IPS DF 6.9 (cell line): ENCODE measurements at regions not wholly inside any gene's neighbourhood (a gene's known extent, or its start where the extent isn't known, plus 50 kb on each side); places are given as distances from the start of the nearest gene placed in this dataset.

Source experiments
- DNase-seq: peaks from one replicate; pipeline ENCODE4 v3.0.0-alpha.2; 2013; ENCODE audit warnings: low read depth, low spot score
- H3K27ac ChIP-seq: one replicate; pipeline ENCODE4 v1.5.1; 2013; ENCODE audit warnings: low read length, control low read depth
- H3K27me3 ChIP-seq: 2 replicates; pipeline ENCODE4 v1.6.1; 2013; ENCODE audit warnings: mild to moderate bottlenecking, low read length; ENCODE audit not compliant: control insufficient read depth, insufficient read depth
- H3K36me3 ChIP-seq: 2 replicates; pipeline ENCODE4 v1.6.1; 2013; ENCODE audit warnings: low read length; ENCODE audit not compliant: control insufficient read depth, insufficient read depth
- H3K4me1 ChIP-seq: 2 replicates; pipeline ENCODE4 v1.6.1; 2013; ENCODE audit warnings: low read length; ENCODE audit not compliant: control insufficient read depth, insufficient read depth
- H3K4me3 ChIP-seq: 2 replicates; pipeline ENCODE4 v1.5.1; 2013; ENCODE audit warnings: mild to moderate bottlenecking, low read length
- H3K9me3 ChIP-seq: 2 replicates; pipeline ENCODE4 v1.6.1; 2013; ENCODE audit warnings: low read length, inconsistent platforms; ENCODE audit not compliant: control insufficient read depth, insufficient read depth
- WGBS: extraction: QIAGEN DNeasy Blood & Tissue Kit; methylation state at CpG from one replicate; pipeline ENCODE4 v1.1.7; 2013; ENCODE audit warnings: mixed read lengths, missing lambda C conversion rate; ENCODE audit not compliant: insufficient read length, insufficient coverage; 5-methylcytosine and 5-hydroxymethylcytosine counted together

DNA sequence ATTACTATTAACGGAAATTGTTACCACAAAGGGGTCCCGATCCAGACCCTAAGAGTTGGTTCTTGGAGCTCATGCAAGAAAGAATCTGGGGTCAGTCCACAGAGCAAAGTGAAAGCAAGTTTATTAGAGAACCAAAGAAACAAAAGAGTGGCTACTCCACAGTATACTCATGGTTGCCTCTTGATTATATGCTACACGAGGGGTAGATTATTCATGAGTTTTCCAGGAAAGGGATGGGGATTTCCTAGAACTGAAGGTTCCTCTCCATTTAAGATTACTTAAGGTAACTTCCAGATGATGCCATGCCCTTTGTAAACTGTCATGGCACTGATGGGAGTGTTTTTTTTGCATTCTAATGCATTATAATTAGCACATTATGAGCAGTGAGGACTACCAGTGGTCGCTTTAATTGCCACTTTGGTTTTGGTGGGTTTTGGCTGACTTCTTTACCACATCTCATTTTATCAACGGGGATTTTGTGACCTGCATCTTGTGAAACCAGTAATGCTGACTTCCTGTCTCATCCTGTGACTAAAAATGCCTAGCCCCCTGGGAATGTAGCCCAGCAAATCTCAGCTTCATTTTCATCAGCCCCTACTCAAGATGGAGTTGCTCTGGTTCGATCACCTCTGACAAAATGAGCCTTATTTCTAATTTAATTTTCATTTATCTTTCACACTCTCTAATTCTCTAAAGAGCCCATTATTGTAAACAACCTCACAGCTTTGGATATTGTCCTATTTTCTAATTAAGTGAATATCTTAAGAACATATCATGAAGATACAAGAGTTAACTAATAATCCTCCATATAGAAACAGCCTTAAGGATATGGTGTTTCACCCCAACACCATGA, 336.3 kb downstream of the RASEF start:
- no peaks in the 10 kb centered on the region for H3K9me3 ChIP-seq
- no peak overlapping the region for H3K4me3 ChIP-seq
- no peak for DNase-seq
- H3K27me3 ChIP-seq: no peaks in the 10 kb centered on the region
- H3K4me1 ChIP-seq: peaks cover 1% of the 10 kb centered on the region; the same call in 1 of the 2 replicates
- no CpG with 5 or more reads among the region's 6 CpGs for WGBS
- no peaks in the 10 kb centered on the region for H3K36me3 ChIP-seq
- no peak overlapping the region for H3K27ac ChIP-seq

DNA sequence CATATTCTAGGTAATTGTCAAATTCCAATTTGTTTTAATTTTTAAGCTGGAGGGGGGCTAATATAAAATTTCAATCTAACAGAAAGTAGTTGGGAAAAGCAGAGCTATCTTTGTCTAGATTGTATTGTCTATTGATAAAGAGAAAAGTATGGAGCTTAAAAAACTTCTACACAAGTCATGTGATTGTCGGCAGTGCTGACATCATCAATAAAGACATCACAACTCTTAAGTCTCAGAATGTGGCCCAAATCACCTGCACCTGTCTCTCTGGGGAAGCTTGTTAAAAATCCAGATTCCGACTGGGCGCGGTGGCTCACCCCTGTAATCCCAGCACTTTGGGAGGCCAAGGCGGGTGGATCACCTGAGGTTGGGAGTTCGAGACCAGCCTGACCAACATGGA, 333.8 kb downstream of the RASEF start:
- peaks cover 2% of the 10 kb centered on the region; the same call in 1 of the 2 replicates for H3K4me1 ChIP-seq
- H3K4me3 ChIP-seq: no peak overlapping the region
- no peaks in the 10 kb centered on the region for H3K9me3 ChIP-seq
- no CpG with 5 or more reads among the region's 6 CpGs for WGBS
- H3K36me3 ChIP-seq: no peaks in the 10 kb centered on the region
- no peaks in the 10 kb centered on the region for H3K27me3 ChIP-seq
- no peak for DNase-seq
- H3K27ac ChIP-seq: no peak overlapping the region

- Histone ChIP-seq H3K4me1 (peaks cover 4% of the 10 kb centered on the region; the same call in 1 of the 2 replicates), H3K27me3 (no peaks in the 10 kb centered on the region), H3K36me3 (no peaks in the 10 kb centered on the region), H3K9me3 (no peaks in the 10 kb centered on the region), H3K4me3 (no peak overlapping the region), H3K27ac (no peak overlapping the region)
- no CpG with 5 or more reads among the region's 1 CpG for WGBS
- no peak for DNase-seq
These were observed 332.9 kb downstream of the RASEF start for GRCh38 chr9:82729991-82730589.

DNA sequence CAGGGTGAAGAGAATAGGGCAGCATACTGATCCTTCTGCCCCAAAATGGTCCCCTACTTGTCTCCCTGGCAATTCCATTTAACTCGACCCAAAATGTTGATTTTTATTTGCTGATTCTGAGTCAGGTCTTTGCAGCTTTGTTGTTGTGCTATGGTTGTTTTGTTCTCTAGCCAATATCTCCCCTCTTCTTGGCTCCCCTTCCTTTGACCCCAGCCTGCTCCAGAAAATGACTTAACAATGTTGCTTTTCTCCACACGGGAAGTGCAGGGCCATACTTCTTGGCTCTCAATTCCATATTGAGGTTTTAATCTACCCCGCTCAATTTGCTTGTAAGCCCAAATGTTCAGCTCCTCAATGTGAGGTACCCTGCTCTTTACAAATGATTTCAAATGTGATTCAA, 330.0 kb downstream of the RASEF start:
- Histone ChIP-seq H3K9me3 (no peaks in the 10 kb centered on the region), H3K4me1 (peaks cover 4% of the 10 kb centered on the region; the same call in 1 of the 2 replicates), H3K27ac (no peak overlapping the region), H3K4me3 (no peak overlapping the region), H3K36me3 (no peaks in the 10 kb centered on the region), H3K27me3 (no peaks in the 10 kb centered on the region)
- no CpG with 5 or more reads among the region's 3 CpGs for WGBS
- DNase-seq: no peak

GRCh38 chr9:82736126-82736525, 326.8 kb downstream of the RASEF start:
- no peaks in the 10 kb centered on the region for H3K27me3 ChIP-seq
- no peak overlapping the region for H3K4me3 ChIP-seq
- peaks cover 3% of the 10 kb centered on the region; the same call in 1 of the 2 replicates for H3K4me1 ChIP-seq
- H3K27ac ChIP-seq: no peak overlapping the region
- no peaks in the 10 kb centered on the region; the same call in 1 of the 2 replicates for H3K36me3 ChIP-seq
- WGBS: no CpG with 5 or more reads among the region's 4 CpGs
- no peak for DNase-seq
- no peaks in the 10 kb centered on the region for H3K9me3 ChIP-seq

DNA sequence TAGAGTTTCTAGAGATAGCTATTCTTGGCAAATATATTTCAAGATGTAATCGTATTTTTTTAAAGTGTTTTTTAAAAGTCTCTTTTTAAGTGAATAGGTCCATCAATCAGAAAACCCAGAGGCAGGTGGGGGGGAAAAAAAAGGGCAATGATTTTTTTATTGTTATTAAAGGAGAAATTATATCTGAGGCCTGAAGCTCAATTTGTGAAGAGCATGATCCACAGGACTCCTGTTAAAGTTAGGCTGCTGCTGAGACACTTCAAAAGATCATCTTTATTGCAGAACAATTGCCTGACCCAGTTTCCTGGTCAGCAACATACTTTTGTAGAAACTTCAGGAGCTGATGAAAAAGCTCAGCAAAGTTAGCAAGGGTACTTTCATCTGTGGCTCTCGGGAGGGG, 326.2 kb downstream of the RASEF start:
- H3K9me3 ChIP-seq: no peaks in the 10 kb centered on the region
- no peaks in the 10 kb centered on the region for H3K27me3 ChIP-seq
- H3K27ac ChIP-seq: no peak overlapping the region
- H3K4me1 ChIP-seq: peaks cover 3% of the 10 kb centered on the region; the same call in 1 of the 2 replicates
- no peak for DNase-seq
- WGBS: 100% methylated on average over 1 of the region's 2 CpGs
- no peaks in the 10 kb centered on the region; the same call in 1 of the 2 replicates for H3K36me3 ChIP-seq
- no peak overlapping the region for H3K4me3 ChIP-seq

- no peak for DNase-seq
- no peak overlapping the region for H3K27ac ChIP-seq
- no peaks in the 10 kb centered on the region for H3K9me3 ChIP-seq
- H3K36me3 ChIP-seq: no peaks in the 10 kb centered on the region
- no peaks in the 10 kb centered on the region for H3K4me1 ChIP-seq
- WGBS: no CpG with 5 or more reads among the region's 2 CpGs
- H3K4me3 ChIP-seq: no peak overlapping the region
- H3K27me3 ChIP-seq: no peaks in the 10 kb centered on the region
These were observed 317.0 kb downstream of the RASEF start for GRCh38 chr9:82745919-82746318.

DNA sequence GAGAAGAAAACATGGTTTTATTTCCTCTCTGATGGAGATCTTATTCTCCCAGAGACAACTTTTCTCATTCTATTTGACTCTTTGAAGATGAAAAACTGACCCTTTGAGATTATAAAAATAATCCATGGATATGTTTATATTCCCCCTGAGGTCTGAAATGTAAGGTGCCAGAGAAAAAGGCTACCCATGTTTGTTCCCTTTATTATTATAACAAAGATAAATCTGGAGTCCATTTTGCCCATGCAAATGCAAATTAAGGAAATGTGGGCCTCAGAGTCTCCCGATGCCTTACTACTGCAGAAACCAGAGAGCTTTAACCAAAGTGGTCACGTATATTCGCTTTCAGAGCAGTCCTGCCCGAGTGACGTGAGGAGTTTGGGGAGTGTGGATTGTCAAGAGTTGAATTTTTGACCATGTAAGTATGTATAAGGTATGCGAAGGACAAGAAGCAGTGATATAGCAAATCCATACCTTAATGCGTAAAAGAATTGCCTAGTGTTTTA, 312.5 kb downstream of the RASEF start:
- peak overlapping the region; percentile 58 for H3K27ac ChIP-seq
- no peaks in the 10 kb centered on the region for H3K9me3 ChIP-seq
- WGBS: no CpG with 5 or more reads among the region's 7 CpGs
- DNase-seq: no peak
- H3K36me3 ChIP-seq: no peaks in the 10 kb centered on the region
- no peaks in the 10 kb centered on the region for H3K4me1 ChIP-seq
- no peaks in the 10 kb centered on the region for H3K27me3 ChIP-seq
- no peak overlapping the region for H3K4me3 ChIP-seq

- no peak for DNase-seq
- H3K27ac ChIP-seq: no peak overlapping the region
- 0 out of 2 replicates have a peak, but pooled peaks cover 1% of the 10 kb centered on the region for H3K4me1 ChIP-seq
- H3K4me3 ChIP-seq: no peak overlapping the region
- no CpG with 5 or more reads among the region's 1 CpG for WGBS
- H3K36me3 ChIP-seq: no peaks in the 10 kb centered on the region; the same call in 1 of the 2 replicates
- no peaks in the 10 kb centered on the region for H3K27me3 ChIP-seq
- peaks cover 2% of the 10 kb centered on the region; the same call in 1 of the 2 replicates for H3K9me3 ChIP-seq
These were observed 305.0 kb downstream of the RASEF start for GRCh38 chr9:82757924-82758323.

GRCh38 chr9:82761027-82761426, 301.9 kb downstream of the RASEF start:
- no peak for DNase-seq
- 0 out of 2 replicates have a peak, but pooled peaks cover 1% of the 10 kb centered on the region for H3K4me1 ChIP-seq
- no peaks in the 10 kb centered on the region for H3K27me3 ChIP-seq
- no CpG with 5 or more reads among the region's 1 CpG for WGBS
- H3K36me3 ChIP-seq: no peaks in the 10 kb centered on the region; the same call in 1 of the 2 replicates
- no peak overlapping the region for H3K4me3 ChIP-seq
- H3K9me3 ChIP-seq: peaks cover 2% of the 10 kb centered on the region; the same call in 1 of the 2 replicates
- H3K27ac ChIP-seq: no peak overlapping the region
